GM10266 (cell line): ENCODE measurements at regions not wholly inside any gene's neighbourhood (a gene's known extent, or its start where the extent isn't known, plus 50 kb on each side); places are given as distances from the start of the nearest gene placed in this dataset.

ENCODE experiments used
- DNase-seq: peaks from one replicate; pipeline ENCODE4 v3.0.0; 2012; ENCODE audit errors: extremely low spot score
- CTCF ChIP-seq: IDR thresholded peaks from 2 replicates; pipeline ENCODE4 v1.5.1; 2012; ENCODE audit warnings: mild to moderate bottlenecking, low read depth; ENCODE audit not compliant: control insufficient read depth, insufficient read depth; ENCODE audit errors: missing control alignments

GRCh38 chr18:10009321-10010144, 95.7 kb downstream of the VAPA start:
- TF ChIP-seq CTCF = no peak
- DNase-seq = no peak

- no peak for DNase-seq
Measured at GRCh38 chr18:10010611-10011015, 96.8 kb downstream of the VAPA start.

GRCh38 chr18:10011061-10011460, 97.2 kb downstream of the VAPA start:
- DNase-seq = no peak
- no peak for TF ChIP-seq CTCF

More at GRCh38 chr18:10010611-10011015, 96.8 kb downstream of the VAPA start:
- no peak for TF ChIP-seq CTCF

- no peak for TF ChIP-seq CTCF
- DNase-seq = no peak
Measured at GRCh38 chr18:10011751-10012150, 97.9 kb downstream of the VAPA start.

GRCh38 chr18:10012526-10012925, 98.7 kb downstream of the VAPA start:
- TF ChIP-seq CTCF = no peak
- DNase-seq = no peak

- TF ChIP-seq CTCF = no peak
- DNase-seq = no peak
Measured at GRCh38 chr18:10013621-10014543, 100.1 kb downstream of the VAPA start.
